22Rv1 (cell line): ENCODE measurements at regions not wholly inside any gene's neighbourhood (a gene's known extent, or its start where the extent isn't known, plus 50 kb on each side); places are given as distances from the start of the nearest gene placed in this dataset.

Experiments
- CTCF ChIP-seq: fragments of 450-650 bp; IDR thresholded peaks from 2 replicates; pipeline ENCODE4 v1.5.1; 2017; ENCODE audit warnings: mild to moderate bottlenecking
- ZFX ChIP-seq: fragments of 450-650 bp; IDR thresholded peaks from 2 replicates; pipeline ENCODE4 v1.6.1; 2017; ENCODE audit warnings: antibody characterized with exemption, borderline replicate concordance

DNA sequence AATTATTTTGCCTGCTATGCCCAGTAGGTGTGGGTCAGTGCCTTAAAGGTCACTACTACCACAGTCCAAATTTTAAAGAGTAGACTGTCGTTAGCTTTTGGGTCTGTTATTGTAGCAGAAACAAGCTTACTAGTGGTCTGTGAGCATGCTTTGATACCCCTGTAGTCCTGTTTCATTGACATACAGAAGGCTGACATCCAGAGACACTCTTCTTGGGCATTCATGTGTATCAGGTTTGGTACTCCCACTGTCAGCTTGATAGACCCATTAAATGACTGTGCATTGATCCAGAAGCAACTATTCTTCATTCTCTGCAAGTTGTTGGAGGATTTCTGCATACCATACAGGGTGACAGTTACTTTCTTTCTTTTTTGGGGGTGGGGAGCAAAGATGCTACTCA, 884.4 kb upstream of the CELF2 start:
- TF ChIP-seq CTCF (no peak), ZFX (no peak)
